Immature natural killer cell (primary cell): ENCODE measurements at regions not wholly inside any gene's neighbourhood (a gene's known extent, or its start where the extent isn't known, plus 50 kb on each side); places are given as distances from the start of the nearest gene placed in this dataset.
"Not testable (repeated sequence)": the region's sequence is repeated elsewhere in the genome, so short reads cannot be mapped to it uniquely, and the experiment has no call there.

ENCODE experiments used
- DNase-seq, 3 donors: peaks; one replicate each; pipeline ENCODE4 v3.0.0; 2022; ENCODE audit warnings: mixed read lengths in 1 of 3
- H3K27ac Mint-ChIP-seq, 6 donors: one replicate each; pipeline ENCODE4 v1.8.0; 2020; ENCODE audit warnings: mixed read lengths in 6 of 6, mild to moderate bottlenecking in 5 of 6, inconsistent platforms in 4 of 6, moderate library complexity in 3 of 6
- H3K27me3 Mint-ChIP-seq, 3 donors: one replicate each; pipeline ENCODE4 v1.8.0; 2020 to 2021; ENCODE audit warnings: low read depth in 3 of 3, mild to moderate bottlenecking in 3 of 3, mixed read lengths in 3 of 3, moderate library complexity in 3 of 3, inconsistent platforms in 1 of 3
- H3K36me3 Mint-ChIP-seq, 3 donors: one replicate each; pipeline ENCODE4 v1.8.0; 2020; ENCODE audit warnings: mixed read lengths in 3 of 3, inconsistent platforms in 2 of 3, mild to moderate bottlenecking in 2 of 3
- H3K4me1 Mint-ChIP-seq, 2 donors: one replicate each; pipeline ENCODE4 v1.8.0; 2020; ENCODE audit warnings: inconsistent platforms in 2 of 2, mild to moderate bottlenecking in 2 of 2, mixed read lengths in 2 of 2, moderate library complexity in 1 of 2
- H3K4me3 Mint-ChIP-seq, 5 donors: one replicate each; pipeline ENCODE4 v1.8.0; 2020; ENCODE audit warnings: mild to moderate bottlenecking in 5 of 5, mixed read lengths in 5 of 5, inconsistent platforms in 3 of 5, moderate library complexity in 3 of 5
- H3K9me3 Mint-ChIP-seq, 6 donors: one replicate each; pipeline ENCODE4 v1.8.0; 2020; ENCODE audit warnings: mild to moderate bottlenecking in 6 of 6, mixed read lengths in 6 of 6, inconsistent platforms in 4 of 6, moderate library complexity in 3 of 6

- peaks cover 0 to 2% (median 0%) of the 10 kb centered on the region in 3 donors for H3K27me3 Mint-ChIP-seq
- H3K4me1 Mint-ChIP-seq, result no peaks in the 10 kb centered on the region
- H3K4me3 Mint-ChIP-seq, result no peak overlapping the region
- no peaks in the 10 kb centered on the region for H3K36me3 Mint-ChIP-seq
- peaks cover 0 to 10% (median 1%) of the 10 kb centered on the region in 6 donors for H3K9me3 Mint-ChIP-seq
- no peak overlapping the region for H3K27ac Mint-ChIP-seq
- no peak for DNase-seq
These were observed 102.6 kb downstream of the CAAP1 start for GRCh38 chr9:26789959-26790358.

GRCh38 chr9:26786564-26786963, 106.0 kb downstream of the CAAP1 start:
- peaks cover 0 to 2% (median 2%) of the 10 kb centered on the region in 3 donors for H3K27me3 Mint-ChIP-seq
- peaks cover 0 to 4% (median 0%) of the 10 kb centered on the region in 6 donors for H3K9me3 Mint-ChIP-seq
- H3K27ac Mint-ChIP-seq, result no peak overlapping the region
- H3K4me1 Mint-ChIP-seq, result no peaks in the 10 kb centered on the region
- DNase-seq, result no peak
- no peaks in the 10 kb centered on the region for H3K36me3 Mint-ChIP-seq
- no peak overlapping the region for H3K4me3 Mint-ChIP-seq

- no peak for DNase-seq
- Mint-ChIP-seq H3K27ac (no peak overlapping the region), H3K9me3 (peaks cover 0 to 18% (median 6%) of the 10 kb centered on the region in 6 donors), H3K4me1 (no peaks in the 10 kb centered on the region), H3K4me3 (no peak overlapping the region), H3K36me3 (no peaks in the 10 kb centered on the region), H3K27me3 (peaks cover 2 to 3% (median 2%) of the 10 kb centered on the region in 3 donors)
These were observed 109.7 kb downstream of the CAAP1 start for GRCh38 chr9:26782899-26783298.

- Mint-ChIP-seq H3K9me3 (peaks cover 0 to 18% (median 6%) of the 10 kb centered on the region in 6 donors), H3K27me3 (peaks cover 2 to 3% (median 2%) of the 10 kb centered on the region in 3 donors), H3K4me1 (no peaks in the 10 kb centered on the region), H3K27ac (no peak overlapping the region), H3K4me3 (no peak overlapping the region), H3K36me3 (no peaks in the 10 kb centered on the region)
- DNase-seq, result no peak
These were observed 110.7 kb downstream of the CAAP1 start for GRCh38 chr9:26781906-26782305.

GRCh38 chr9:26780307-26780706, 112.3 kb downstream of the CAAP1 start:
- DNase-seq, H3K27me3 Mint-ChIP-seq, H3K4me1 Mint-ChIP-seq, H3K36me3 Mint-ChIP-seq, H3K4me3 Mint-ChIP-seq, H3K27ac Mint-ChIP-seq: not testable (repeated sequence)
- peaks cover 0 to 18% (median 6%) of the 10 kb centered on the region in 6 donors for H3K9me3 Mint-ChIP-seq

- H3K9me3 Mint-ChIP-seq, result peaks cover 0 to 14% (median 6%) of the 10 kb centered on the region in 6 donors
These were observed 113.5 kb downstream of the CAAP1 start for GRCh38 chr9:26779062-26779461.

GRCh38 chr9:26775391-26775790, 117.2 kb downstream of the CAAP1 start:
- Mint-ChIP-seq H3K27me3 (peaks cover 0 to 3% (median 2%) of the 10 kb centered on the region in 3 donors), H3K4me1 (no peaks in the 10 kb centered on the region), H3K9me3 (peaks cover 0 to 16% (median 6%) of the 10 kb centered on the region in 6 donors), H3K4me3 (no peak overlapping the region), H3K27ac (no peak overlapping the region), H3K36me3 (no peaks in the 10 kb centered on the region)
- no peak for DNase-seq

More at GRCh38 chr9:26779062-26779461, 113.5 kb downstream of the CAAP1 start:
- Mint-ChIP-seq H3K4me3 (no peak overlapping the region), H3K27me3 (peaks cover 2 to 3% (median 2%) of the 10 kb centered on the region in 3 donors), H3K4me1 (no peaks in the 10 kb centered on the region), H3K27ac (no peak overlapping the region), H3K36me3 (no peaks in the 10 kb centered on the region)
- no peak for DNase-seq

- Mint-ChIP-seq H3K36me3 (no peaks in the 10 kb centered on the region), H3K27ac (no peak overlapping the region), H3K27me3 (no peaks in the 10 kb centered on the region), H3K4me1 (no peaks in the 10 kb centered on the region), H3K9me3 (peaks cover 0 to 6% (median 0%) of the 10 kb centered on the region in 6 donors), H3K4me3 (no peak overlapping the region)
- no peak for DNase-seq
These were observed 119.5 kb downstream of the CAAP1 start for GRCh38 chr9:26773056-26773455.

- Mint-ChIP-seq H3K4me1 (no peaks in the 10 kb centered on the region), H3K36me3 (no peaks in the 10 kb centered on the region), H3K9me3 (peaks cover 0 to 5% (median 0%) of the 10 kb centered on the region in 6 donors), H3K4me3 (no peak overlapping the region), H3K27me3 (peaks cover 0 to 3% (median 0%) of the 10 kb centered on the region in 3 donors), H3K27ac (no peak overlapping the region)
- no peak for DNase-seq
These were observed 121.8 kb downstream of the CAAP1 start for GRCh38 chr9:26770821-26771220.

- Mint-ChIP-seq H3K9me3 (peaks cover 0 to 5% (median 2%) of the 10 kb centered on the region in 6 donors), H3K4me1 (no peaks in the 10 kb centered on the region), H3K4me3 (no peak overlapping the region), H3K36me3 (no peaks in the 10 kb centered on the region), H3K27ac (no peak overlapping the region), H3K27me3 (peaks cover 0 to 3% (median 0%) of the 10 kb centered on the region in 3 donors)
- DNase-seq, result no peak
These were observed 124.5 kb downstream of the CAAP1 start for GRCh38 chr9:26768145-26768544.

- Mint-ChIP-seq H3K4me3 (no peak overlapping the region), H3K4me1 (no peaks in the 10 kb centered on the region), H3K36me3 (no peaks in the 10 kb centered on the region), H3K27me3 (no peaks in the 10 kb centered on the region), H3K9me3 (peaks cover 0 to 6% (median 2%) of the 10 kb centered on the region in 6 donors), H3K27ac (no peak overlapping the region)
- DNase-seq, result no peak
These were observed 131.9 kb downstream of the CAAP1 start for GRCh38 chr9:26760675-26761074.

- DNase-seq, result no peak
- Mint-ChIP-seq H3K36me3 (no peaks in the 10 kb centered on the region), H3K4me3 (no peak overlapping the region), H3K4me1 (no peaks in the 10 kb centered on the region), H3K27ac (no peak overlapping the region), H3K27me3 (no peaks in the 10 kb centered on the region), H3K9me3 (peaks cover 0 to 6% (median 1%) of the 10 kb centered on the region in 6 donors)
These were observed 133.9 kb downstream of the CAAP1 start for GRCh38 chr9:26758655-26759054.

- peaks cover 0 to 6% (median 1%) of the 10 kb centered on the region in 6 donors for H3K9me3 Mint-ChIP-seq
- no peaks in the 10 kb centered on the region for H3K4me1 Mint-ChIP-seq
- H3K36me3 Mint-ChIP-seq, result no peaks in the 10 kb centered on the region
- H3K27ac Mint-ChIP-seq, result no peak overlapping the region
- no peak for DNase-seq
- H3K4me3 Mint-ChIP-seq, result no peak overlapping the region
- H3K27me3 Mint-ChIP-seq, result peaks cover 0 to 1% (median 0%) of the 10 kb centered on the region in 3 donors
These were observed 135.7 kb downstream of the CAAP1 start for GRCh38 chr9:26756881-26757280.

GRCh38 chr9:26755476-26755875, 137.1 kb downstream of the CAAP1 start:
- peaks cover 0 to 3% (median 0%) of the 10 kb centered on the region in 3 donors for H3K27me3 Mint-ChIP-seq
- H3K27ac Mint-ChIP-seq, result no peak overlapping the region
- no peak for DNase-seq
- H3K4me1 Mint-ChIP-seq, result no peaks in the 10 kb centered on the region
- H3K4me3 Mint-ChIP-seq, result no peak overlapping the region
- H3K36me3 Mint-ChIP-seq, result no peaks in the 10 kb centered on the region
- H3K9me3 Mint-ChIP-seq, result peaks cover 0 to 6% (median 1%) of the 10 kb centered on the region in 6 donors

GRCh38 chr9:26754509-26755164, 138.0 kb downstream of the CAAP1 start:
- no peak for DNase-seq
- H3K27ac Mint-ChIP-seq, result no peak overlapping the region
- peaks cover 0 to 3% (median 0%) of the 10 kb centered on the region in 3 donors for H3K27me3 Mint-ChIP-seq
- peaks cover 0 to 6% (median 1%) of the 10 kb centered on the region in 6 donors for H3K9me3 Mint-ChIP-seq
- no peaks in the 10 kb centered on the region for H3K36me3 Mint-ChIP-seq
- no peaks in the 10 kb centered on the region for H3K4me1 Mint-ChIP-seq
- H3K4me3 Mint-ChIP-seq, result no peak overlapping the region
